WTC11 (cell line): ENCODE measurements at regions not wholly inside any gene's neighbourhood (a gene's known extent, or its start where the extent isn't known, plus 50 kb on each side); places are given as distances from the start of the nearest gene placed in this dataset.

Experiments used
- CREB1 ChIP-seq: sonication (generic); formaldehyde crosslinking; IDR thresholded peaks from 2 replicates; pipeline ENCODE4 v1.8.0; 2023; ENCODE audit warnings: mild to moderate bottlenecking, missing genetic modification reagents
- CREM ChIP-seq: sonication (generic); formaldehyde crosslinking; IDR thresholded peaks from 2 replicates; pipeline ENCODE4 v1.8.1; 2022; ENCODE audit warnings: mild to moderate bottlenecking, missing genetic modification reagents, moderate library complexity
- ESRRA ChIP-seq: sonication (generic); formaldehyde crosslinking; IDR thresholded peaks from 2 replicates; pipeline ENCODE4 v1.8.1; 2022; ENCODE audit warnings: mild to moderate bottlenecking, missing genetic modification reagents, borderline replicate concordance
- HMGA2 ChIP-seq: fragments of 250-450 bp; sonication (Bioruptor Pico); IDR thresholded peaks from 2 replicates; pipeline ENCODE4 v1.4.0; 2021; ENCODE audit warnings: mild to moderate bottlenecking, moderate library complexity
- JUN ChIP-seq: sonication (generic); formaldehyde crosslinking; IDR thresholded peaks from 2 replicates; pipeline ENCODE4 v1.8.0; 2023; ENCODE audit warnings: mild to moderate bottlenecking, missing genetic modification reagents
- SOX15 ChIP-seq: fragments of 250-450 bp; sonication (Bioruptor Pico); IDR thresholded peaks from 2 replicates; pipeline ENCODE4 v1.9.0; 2021; ENCODE audit warnings: mild to moderate bottlenecking
- SP1 ChIP-seq: sonication (generic); formaldehyde crosslinking; conservative IDR thresholded peaks from 2 replicates; pipeline ENCODE4 v1.8.1; 2022; ENCODE audit warnings: missing genetic modification reagents
- ZBTB21 ChIP-seq: sonication (generic); formaldehyde crosslinking; IDR thresholded peaks from 2 replicates; pipeline ENCODE4 v1.8.1; 2023; ENCODE audit warnings: mild to moderate bottlenecking, missing genetic modification reagents, borderline replicate concordance
- ZNF232 ChIP-seq: sonication (generic); formaldehyde crosslinking; IDR thresholded peaks from 2 replicates; pipeline ENCODE4 v1.8.0; 2022; ENCODE audit warnings: mild to moderate bottlenecking, missing genetic modification reagents
- TF ChIP-seq, protein P1 (sequence below): sonication (generic); formaldehyde crosslinking; IDR thresholded peaks from 2 replicates; pipeline ENCODE4 v1.8.0; 2022; ENCODE audit warnings: mild to moderate bottlenecking, missing genetic modification reagents
- TF ChIP-seq, protein P2 (sequence below): sonication (generic); formaldehyde crosslinking; IDR thresholded peaks from 2 replicates; pipeline ENCODE4 v1.8.1; 2023; ENCODE audit warnings: mild to moderate bottlenecking, missing genetic modification reagents, moderate library complexity
- TF ChIP-seq, protein P3 (sequence below): fragments of 200-600 bp; IDR thresholded peaks from 2 replicates; pipeline ENCODE4 v1.8.0; 2022; ENCODE audit warnings: antibody characterized with exemption
- TF ChIP-seq, protein P4 (sequence below): fragments of 250-450 bp; sonication (Bioruptor Pico); IDR thresholded peaks from 2 replicates; pipeline ENCODE4 v2.1.2; 2022; ENCODE audit warnings: mild to moderate bottlenecking, moderate library complexity
- TF ChIP-seq, protein P5 (sequence below): sonication (generic); formaldehyde crosslinking; IDR thresholded peaks from 2 replicates; pipeline ENCODE4 v1.8.1; 2022; ENCODE audit warnings: low read depth, mild to moderate bottlenecking, moderate library complexity, missing genetic modification reagents, borderline replicate concordance

DNA sequence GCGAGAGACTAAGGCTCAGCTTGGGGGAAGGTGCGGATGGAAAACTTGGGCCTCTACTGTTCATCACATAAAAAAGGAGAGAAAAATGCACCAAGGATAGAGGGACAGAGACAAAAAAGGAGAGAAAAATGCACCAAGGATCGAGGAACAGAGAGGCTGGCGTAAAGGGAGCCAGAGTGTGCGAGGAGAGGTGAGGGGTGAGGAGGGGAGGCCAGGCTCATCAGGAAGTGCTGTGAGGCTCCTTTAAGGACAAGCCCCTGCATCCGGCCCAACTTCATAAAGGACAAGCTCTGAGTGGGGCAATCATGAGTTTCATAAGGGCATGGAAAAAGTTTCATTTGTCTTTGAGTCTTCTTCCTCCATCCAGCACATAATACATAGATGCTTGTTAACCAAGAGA lies 117.2 kb upstream of the NXT1 start:
- no peak for TF ChIP-seq ZBTB21 (CRISPR knock-in tag)
- TF ChIP-seq, protein P1, sequence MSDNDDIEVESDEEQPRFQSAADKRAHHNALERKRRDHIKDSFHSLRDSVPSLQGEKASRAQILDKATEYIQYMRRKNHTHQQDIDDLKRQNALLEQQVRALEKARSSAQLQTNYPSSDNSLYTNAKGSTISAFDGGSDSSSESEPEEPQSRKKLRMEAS = no peak
- TF ChIP-seq, protein P2, sequence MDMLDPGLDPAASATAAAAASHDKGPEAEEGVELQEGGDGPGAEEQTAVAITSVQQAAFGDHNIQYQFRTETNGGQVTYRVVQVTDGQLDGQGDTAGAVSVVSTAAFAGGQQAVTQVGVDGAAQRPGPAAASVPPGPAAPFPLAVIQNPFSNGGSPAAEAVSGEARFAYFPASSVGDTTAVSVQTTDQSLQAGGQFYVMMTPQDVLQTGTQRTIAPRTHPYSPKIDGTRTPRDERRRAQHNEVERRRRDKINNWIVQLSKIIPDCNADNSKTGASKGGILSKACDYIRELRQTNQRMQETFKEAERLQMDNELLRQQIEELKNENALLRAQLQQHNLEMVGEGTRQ = no peak
- TF ChIP-seq, protein P3, sequence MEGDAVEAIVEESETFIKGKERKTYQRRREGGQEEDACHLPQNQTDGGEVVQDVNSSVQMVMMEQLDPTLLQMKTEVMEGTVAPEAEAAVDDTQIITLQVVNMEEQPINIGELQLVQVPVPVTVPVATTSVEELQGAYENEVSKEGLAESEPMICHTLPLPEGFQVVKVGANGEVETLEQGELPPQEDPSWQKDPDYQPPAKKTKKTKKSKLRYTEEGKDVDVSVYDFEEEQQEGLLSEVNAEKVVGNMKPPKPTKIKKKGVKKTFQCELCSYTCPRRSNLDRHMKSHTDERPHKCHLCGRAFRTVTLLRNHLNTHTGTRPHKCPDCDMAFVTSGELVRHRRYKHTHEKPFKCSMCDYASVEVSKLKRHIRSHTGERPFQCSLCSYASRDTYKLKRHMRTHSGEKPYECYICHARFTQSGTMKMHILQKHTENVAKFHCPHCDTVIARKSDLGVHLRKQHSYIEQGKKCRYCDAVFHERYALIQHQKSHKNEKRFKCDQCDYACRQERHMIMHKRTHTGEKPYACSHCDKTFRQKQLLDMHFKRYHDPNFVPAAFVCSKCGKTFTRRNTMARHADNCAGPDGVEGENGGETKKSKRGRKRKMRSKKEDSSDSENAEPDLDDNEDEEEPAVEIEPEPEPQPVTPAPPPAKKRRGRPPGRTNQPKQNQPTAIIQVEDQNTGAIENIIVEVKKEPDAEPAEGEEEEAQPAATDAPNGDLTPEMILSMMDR = no peak
- no peak for TF ChIP-seq SOX15 (CRISPR knock-in tag)
- no peak for TF ChIP-seq ESRRA (CRISPR knock-in tag)
- TF ChIP-seq, protein P4, sequence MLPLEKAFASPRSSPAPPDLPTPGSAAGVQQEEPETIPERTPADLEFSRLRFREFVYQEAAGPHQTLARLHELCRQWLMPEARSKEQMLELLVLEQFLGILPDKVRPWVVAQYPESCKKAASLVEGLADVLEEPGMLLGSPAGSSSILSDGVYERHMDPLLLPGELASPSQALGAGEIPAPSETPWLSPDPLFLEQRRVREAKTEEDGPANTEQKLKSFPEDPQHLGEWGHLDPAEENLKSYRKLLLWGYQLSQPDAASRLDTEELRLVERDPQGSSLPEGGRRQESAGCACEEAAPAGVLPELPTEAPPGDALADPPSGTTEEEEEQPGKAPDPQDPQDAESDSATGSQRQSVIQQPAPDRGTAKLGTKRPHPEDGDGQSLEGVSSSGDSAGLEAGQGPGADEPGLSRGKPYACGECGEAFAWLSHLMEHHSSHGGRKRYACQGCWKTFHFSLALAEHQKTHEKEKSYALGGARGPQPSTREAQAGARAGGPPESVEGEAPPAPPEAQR (CRISPR knock-in tag) = no peak
- TF ChIP-seq JUN = no peak
- TF ChIP-seq CREM = no peak
- TF ChIP-seq SP1 (CRISPR knock-in tag) = no peak
- no peak for TF ChIP-seq CREB1
- TF ChIP-seq, protein P5, sequence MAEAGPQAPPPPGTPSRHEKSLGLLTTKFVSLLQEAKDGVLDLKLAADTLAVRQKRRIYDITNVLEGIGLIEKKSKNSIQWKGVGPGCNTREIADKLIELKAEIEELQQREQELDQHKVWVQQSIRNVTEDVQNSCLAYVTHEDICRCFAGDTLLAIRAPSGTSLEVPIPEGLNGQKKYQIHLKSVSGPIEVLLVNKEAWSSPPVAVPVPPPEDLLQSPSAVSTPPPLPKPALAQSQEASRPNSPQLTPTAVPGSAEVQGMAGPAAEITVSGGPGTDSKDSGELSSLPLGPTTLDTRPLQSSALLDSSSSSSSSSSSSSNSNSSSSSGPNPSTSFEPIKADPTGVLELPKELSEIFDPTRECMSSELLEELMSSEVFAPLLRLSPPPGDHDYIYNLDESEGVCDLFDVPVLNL (CRISPR knock-in tag) = no peak
- no peak for TF ChIP-seq HMGA2 (CRISPR knock-in tag)
- no peak for TF ChIP-seq ZNF232
